Ishikawa (cell line): ENCODE measurements at regions not wholly inside any gene's neighbourhood (a gene's known extent, or its start where the extent isn't known, plus 50 kb on each side); places are given as distances from the start of the nearest gene placed in this dataset.

Source experiments
- CEBPB ChIP-seq: IDR thresholded peaks from 2 replicates; pipeline ENCODE4 v1.6.1; 2012
- CREB1 ChIP-seq: IDR thresholded peaks from 2 replicates; pipeline ENCODE4 v1.6.1; 2012; ENCODE audit warnings: low read depth
- EGR1 ChIP-seq: IDR thresholded peaks from 2 replicates; pipeline ENCODE4 v1.6.1; 2012
- EP300 ChIP-seq: IDR thresholded peaks from 2 replicates; pipeline ENCODE4 v1.6.1; 2012; ENCODE audit warnings: borderline replicate concordance
- FOXM1 ChIP-seq: IDR thresholded peaks from 2 replicates; pipeline ENCODE4 v1.6.1; 2012; ENCODE audit warnings: low read depth, borderline replicate concordance
- NFIC ChIP-seq: IDR thresholded peaks from 2 replicates; pipeline ENCODE4 v1.6.1; 2012
- RAD21 ChIP-seq: IDR thresholded peaks from 2 replicates; pipeline ENCODE4 v1.6.1; 2012; ENCODE audit warnings: low read depth
- TAF1 ChIP-seq: IDR thresholded peaks from 2 replicates; pipeline ENCODE4 v1.6.1; 2012; ENCODE audit warnings: low read depth, mild to moderate bottlenecking
- TCF12 ChIP-seq: IDR thresholded peaks from 2 replicates; pipeline ENCODE4 v1.6.1; 2012; ENCODE audit warnings: low read depth
- TEAD4 ChIP-seq: IDR thresholded peaks from 2 replicates; pipeline ENCODE4 v1.6.1; 2012
- USF1 ChIP-seq: IDR thresholded peaks from 2 replicates; pipeline ENCODE4 v1.6.1; 2012
- YY1 ChIP-seq: IDR thresholded peaks from 2 replicates; pipeline ENCODE4 v1.6.1; 2012; ENCODE audit warnings: low read depth
- ZBTB7A ChIP-seq: IDR thresholded peaks from 2 replicates; pipeline ENCODE4 v1.6.1; 2012; ENCODE audit warnings: low read depth
- TF ChIP-seq, protein P1 (sequence below): IDR thresholded peaks from 2 replicates; pipeline ENCODE4 v1.6.1; 2012; ENCODE audit warnings: low read depth, mild to moderate bottlenecking
- TF ChIP-seq, protein P2 (sequence below): IDR thresholded peaks from 2 replicates; pipeline ENCODE4 v1.6.1; 2012

- TF ChIP-seq, protein P1, sequence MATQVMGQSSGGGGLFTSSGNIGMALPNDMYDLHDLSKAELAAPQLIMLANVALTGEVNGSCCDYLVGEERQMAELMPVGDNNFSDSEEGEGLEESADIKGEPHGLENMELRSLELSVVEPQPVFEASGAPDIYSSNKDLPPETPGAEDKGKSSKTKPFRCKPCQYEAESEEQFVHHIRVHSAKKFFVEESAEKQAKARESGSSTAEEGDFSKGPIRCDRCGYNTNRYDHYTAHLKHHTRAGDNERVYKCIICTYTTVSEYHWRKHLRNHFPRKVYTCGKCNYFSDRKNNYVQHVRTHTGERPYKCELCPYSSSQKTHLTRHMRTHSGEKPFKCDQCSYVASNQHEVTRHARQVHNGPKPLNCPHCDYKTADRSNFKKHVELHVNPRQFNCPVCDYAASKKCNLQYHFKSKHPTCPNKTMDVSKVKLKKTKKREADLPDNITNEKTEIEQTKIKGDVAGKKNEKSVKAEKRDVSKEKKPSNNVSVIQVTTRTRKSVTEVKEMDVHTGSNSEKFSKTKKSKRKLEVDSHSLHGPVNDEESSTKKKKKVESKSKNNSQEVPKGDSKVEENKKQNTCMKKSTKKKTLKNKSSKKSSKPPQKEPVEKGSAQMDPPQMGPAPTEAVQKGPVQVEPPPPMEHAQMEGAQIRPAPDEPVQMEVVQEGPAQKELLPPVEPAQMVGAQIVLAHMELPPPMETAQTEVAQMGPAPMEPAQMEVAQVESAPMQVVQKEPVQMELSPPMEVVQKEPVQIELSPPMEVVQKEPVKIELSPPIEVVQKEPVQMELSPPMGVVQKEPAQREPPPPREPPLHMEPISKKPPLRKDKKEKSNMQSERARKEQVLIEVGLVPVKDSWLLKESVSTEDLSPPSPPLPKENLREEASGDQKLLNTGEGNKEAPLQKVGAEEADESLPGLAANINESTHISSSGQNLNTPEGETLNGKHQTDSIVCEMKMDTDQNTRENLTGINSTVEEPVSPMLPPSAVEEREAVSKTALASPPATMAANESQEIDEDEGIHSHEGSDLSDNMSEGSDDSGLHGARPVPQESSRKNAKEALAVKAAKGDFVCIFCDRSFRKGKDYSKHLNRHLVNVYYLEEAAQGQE, result no peak
- TF ChIP-seq TEAD4 (no peak), ZBTB7A (no peak), YY1 (no peak), CREB1 (no peak), EGR1 (no peak), CEBPB (no peak), FOXM1 (no peak), TCF12 (no peak), EP300 (no peak), TAF1 (no peak), RAD21 (no peak), NFIC (no peak), USF1 (no peak)
- TF ChIP-seq, protein P2, sequence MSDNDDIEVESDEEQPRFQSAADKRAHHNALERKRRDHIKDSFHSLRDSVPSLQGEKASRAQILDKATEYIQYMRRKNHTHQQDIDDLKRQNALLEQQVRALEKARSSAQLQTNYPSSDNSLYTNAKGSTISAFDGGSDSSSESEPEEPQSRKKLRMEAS, result no peak
Observed at GRCh38 chr4:28378109-28378830, 1517.6 kb downstream of the STIM2 start.

GRCh38 chr4:28385801-28386200 lies 1525.2 kb downstream of the STIM2 start:
- TF ChIP-seq YY1, result no peak
- TF ChIP-seq ZBTB7A, result no peak
- TF ChIP-seq NFIC, result no peak
- TF ChIP-seq, protein P2, result no peak
- TF ChIP-seq TCF12, result no peak
- no peak for TF ChIP-seq EGR1
- TF ChIP-seq CREB1, result no peak
- TF ChIP-seq USF1, result no peak
- no peak for TF ChIP-seq RAD21
- TF ChIP-seq, protein P1, result no peak

DNA sequence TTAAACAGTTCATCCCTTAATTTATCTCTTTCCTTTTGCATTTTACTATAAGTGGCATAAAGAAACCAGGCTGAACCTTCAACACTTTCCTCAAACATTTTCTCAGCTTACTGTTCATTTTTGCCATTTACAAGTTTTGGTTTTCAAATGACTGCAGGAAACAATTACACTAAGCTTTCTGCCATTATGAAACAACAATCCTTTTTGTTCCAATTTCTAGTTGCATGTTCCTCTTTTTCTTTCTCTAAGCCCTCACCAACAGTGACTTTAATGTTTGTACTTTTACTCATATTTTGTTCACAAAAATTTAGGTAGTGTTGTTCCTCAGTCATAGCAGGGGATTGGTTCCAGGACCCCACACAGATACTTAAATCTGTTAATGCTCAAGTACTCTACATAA lies 1526.1 kb downstream of the STIM2 start:
- TF ChIP-seq RAD21 (no peak), TCF12 (no peak), CEBPB (no peak), CREB1 (no peak), ZBTB7A (no peak)
- TF ChIP-seq, protein P1, result no peak

DNA sequence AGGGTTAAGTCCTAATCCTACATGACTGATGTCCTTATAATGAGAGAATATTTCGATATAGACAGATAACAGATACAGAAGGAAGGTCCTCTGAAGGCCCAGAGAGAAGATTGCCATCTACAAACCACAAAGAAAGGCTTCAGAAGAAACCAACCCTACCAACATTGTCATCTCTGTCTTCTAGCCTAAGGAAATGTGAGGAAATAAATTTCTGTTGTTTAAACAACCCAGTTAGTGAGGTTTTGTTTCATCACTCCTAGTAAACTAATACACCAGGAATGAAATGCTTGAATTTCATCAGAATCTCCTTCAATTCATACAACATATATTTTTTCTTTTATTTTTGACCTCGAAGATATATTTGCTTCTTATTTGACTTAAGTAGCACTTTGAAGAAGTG lies 1527.8 kb downstream of the STIM2 start:
- no peak for TF ChIP-seq RAD21
- TF ChIP-seq TEAD4, result no peak
- TF ChIP-seq YY1, result no peak
- no peak for TF ChIP-seq USF1
